ENCODE measurements at regions not wholly inside any gene's neighbourhood (a gene's known extent, or its start where the extent isn't known, plus 50 kb on each side); places are given as distances from the start of the nearest gene placed in this dataset.
"Not testable (repeated sequence)": the region's sequence is repeated elsewhere in the genome, so short reads cannot be mapped to it uniquely, and the experiment has no call there.

GRCh38 chr5:67897431-67897830 lies 318.1 kb upstream of the PIK3R1 start:
- ChIA-PET POLR2A (no interaction called here), CTCF (interaction anchor here (1.3 kb wide), 1 partner anchor 17 kb away, joined by 3 read pairs; no protein-coding TSS in a partner anchor)
- no peak for TF ChIP-seq CTCF (IDR thresholded peaks at IDR 0.05; ENCODE audit: control extremely low read depth, extremely low read depth, low read depth, missing control alignments)
- no peak for DNase-seq (ENCODE audit: extremely low spot score)

DNA sequence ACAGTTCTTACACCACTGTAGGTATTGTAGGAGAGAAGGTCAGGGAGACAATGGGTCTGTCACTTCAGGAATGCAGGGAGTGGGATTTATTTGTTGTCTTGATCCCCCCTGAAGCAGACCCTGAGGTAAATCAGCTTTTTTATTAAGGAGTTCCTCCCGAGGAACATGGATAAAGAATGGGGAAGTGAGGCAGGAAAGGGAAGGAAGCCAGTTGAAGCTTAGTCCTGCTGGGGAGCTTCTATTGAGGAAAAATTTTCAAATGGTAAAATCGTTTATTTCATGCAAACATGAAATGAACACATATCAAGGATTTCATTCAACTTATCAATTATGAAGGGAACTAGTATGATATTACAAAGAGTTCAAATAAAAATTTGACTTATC lies 318.6 kb upstream of the PIK3R1 start:
- CTCF ChIA-PET, result interaction anchor here (1.3 kb wide), 1 partner anchor 17 kb away, joined by 3 read pairs; no protein-coding TSS in a partner anchor
- no peak for DNase-seq (ENCODE audit: extremely low spot score)
- POLR2A ChIA-PET, result no interaction called here
- TF ChIP-seq CTCF (IDR thresholded peaks at IDR 0.05; ENCODE audit: control extremely low read depth, extremely low read depth, low read depth, missing control alignments), result no peak

DNA sequence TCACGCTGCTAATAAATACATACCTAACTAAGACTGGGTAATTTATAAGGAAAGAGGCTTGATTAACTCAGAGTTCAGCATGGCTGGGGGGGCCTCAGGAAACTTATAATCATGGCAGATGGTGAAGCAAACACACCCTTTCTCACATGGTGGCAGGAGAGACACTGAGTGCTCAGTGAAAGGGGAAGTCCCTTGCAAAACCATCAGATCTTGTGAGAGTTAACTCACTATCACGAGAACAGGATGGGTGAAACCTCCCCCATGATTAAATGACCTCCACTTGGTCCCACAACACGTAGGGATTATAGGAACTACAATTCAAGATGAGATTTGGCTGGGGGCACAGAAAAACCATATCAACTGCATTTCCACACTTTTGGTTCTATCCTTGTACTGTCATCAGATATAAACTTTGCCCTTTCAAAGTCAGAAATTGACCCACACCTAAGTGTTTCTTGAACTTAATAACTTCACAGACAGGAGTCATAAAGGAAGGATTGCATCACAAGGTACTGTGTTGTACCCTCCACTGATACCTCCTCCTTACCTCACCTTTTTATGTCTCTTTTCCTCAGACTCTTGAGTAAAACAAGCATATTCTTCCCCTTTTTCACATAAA lies 319.1 kb upstream of the PIK3R1 start:
- ChIA-PET CTCF (interaction anchor here (1.3 kb wide), 1 partner anchor 18 kb away, joined by 3 read pairs; no protein-coding TSS in a partner anchor), POLR2A (no interaction called here)
- no peak for DNase-seq (ENCODE audit: extremely low spot score)
- TF ChIP-seq CTCF (IDR thresholded peaks at IDR 0.05; ENCODE audit: control extremely low read depth, extremely low read depth, low read depth, missing control alignments), result no peak

DNA sequence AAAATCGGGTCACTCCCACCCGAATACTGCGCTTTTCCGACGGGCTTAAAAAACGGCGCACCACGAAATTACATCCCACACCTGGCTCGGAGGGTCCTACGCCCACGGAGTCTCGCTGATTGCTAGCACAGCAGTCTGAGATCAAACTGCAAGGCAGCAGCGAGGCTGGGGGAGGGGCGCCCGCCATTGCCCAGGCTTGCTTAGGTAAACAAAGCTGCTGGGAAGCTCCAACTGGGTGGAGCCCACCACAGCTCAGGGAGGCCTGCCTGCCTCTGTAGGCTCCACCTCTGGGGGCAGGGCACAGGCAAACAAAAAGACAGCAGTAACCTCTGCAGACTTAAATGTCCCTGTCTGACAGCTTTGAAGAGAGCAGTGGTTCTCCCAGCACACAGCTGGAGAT lies 325.7 kb upstream of the PIK3R1 start:
- DNase-seq (ENCODE audit: extremely low spot score); POLR2A ChIA-PET; CTCF ChIA-PET: not testable (repeated sequence)

GRCh38 chr5:67887748-67888161 lies 327.8 kb upstream of the PIK3R1 start:
- ChIA-PET CTCF (no interaction called here), POLR2A (no interaction called here)
- TF ChIP-seq CTCF (IDR thresholded peaks at IDR 0.05; ENCODE audit: control extremely low read depth, extremely low read depth, low read depth, missing control alignments), result no peak
- no peak for DNase-seq (ENCODE audit: extremely low spot score)

DNA sequence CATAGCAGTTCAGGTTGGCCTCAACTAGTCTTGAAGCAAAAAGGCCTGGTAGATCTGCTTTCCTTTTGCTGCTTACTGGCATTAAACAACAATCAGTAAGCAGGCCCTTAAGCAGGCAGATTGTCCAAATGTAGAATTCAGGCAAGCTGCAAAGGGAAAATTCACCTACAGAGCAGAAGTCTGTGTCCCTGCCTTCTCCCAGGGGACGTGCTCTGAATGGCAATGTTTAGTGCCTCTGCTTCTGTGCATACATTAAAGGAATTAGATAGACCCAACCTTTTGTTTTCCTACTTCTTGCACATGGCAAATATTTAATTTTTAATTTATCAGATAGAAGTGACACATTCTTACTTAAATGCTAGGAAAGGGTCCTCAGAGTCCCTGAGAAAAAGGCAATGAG lies 328.8 kb upstream of the PIK3R1 start:
- ChIA-PET POLR2A (no interaction called here), CTCF (no interaction called here)
- no peak for DNase-seq (ENCODE audit: extremely low spot score)
- no peak for TF ChIP-seq CTCF (IDR thresholded peaks at IDR 0.05; ENCODE audit: control extremely low read depth, extremely low read depth, low read depth, missing control alignments)

GRCh38 chr5:67880876-67881275 lies 334.7 kb upstream of the PIK3R1 start:
- DNase-seq (ENCODE audit: extremely low spot score), result no peak
- TF ChIP-seq CTCF (IDR thresholded peaks at IDR 0.05; ENCODE audit: control extremely low read depth, extremely low read depth, low read depth, missing control alignments), result no peak
- ChIA-PET CTCF (no interaction called here), POLR2A (no interaction called here)

All from GM10248 (cell line).